ENCODE measurements at regions not wholly inside any gene's neighbourhood (a gene's known extent, or its start where the extent isn't known, plus 50 kb on each side); places are given as distances from the start of the nearest gene placed in this dataset.

GRCh38 chr9:88291056-88291455 is 97.2 kb upstream of the SPIN1 start:
- TF ChIP-seq GATA2 (IDR thresholded peaks at IDR 0.05; ENCODE audit: low read depth, low read length) (no peak), GATA3 (IDR thresholded peaks at IDR 0.05; ENCODE audit: low read depth, low read length) (no peak)

All from SH-SY5Y (cell line).